OCI-LY3 (cell line): ENCODE measurements at regions not wholly inside any gene's neighbourhood (a gene's known extent, or its start where the extent isn't known, plus 50 kb on each side); places are given as distances from the start of the nearest gene placed in this dataset.

ENCODE experiments used
- CTCF ChIP-seq: fragments of 200-600, 300-600 bp; sonication (generic); IDR thresholded peaks from 2 replicates; pipeline ENCODE4 v1.5.1; 2014; ENCODE audit warnings: antibody characterized with exemption, low read length, low read depth
- EZH2phosphoT487 ChIP-seq: fragments of 200-600 bp; shearing (Covaris generic); IDR thresholded peaks from 2 replicates; pipeline ENCODE4 v1.6.1; 2018; ENCODE audit warnings: antibody characterized with exemption, mixed run types, low read depth

GRCh38 chr15:70532531-70533186 lies 230.7 kb downstream of the UACA start:
- TF ChIP-seq CTCF (no peak), EZH2phosphoT487 (no peak)
